ENCODE measurements at regions not wholly inside any gene's neighbourhood (a gene's known extent, or its start where the extent isn't known, plus 50 kb on each side); places are given as distances from the start of the nearest gene placed in this dataset.

GRCh38 chr13:81199956-81200355 lies 859.0 kb upstream of the SPRY2 start:
- H3K4me3 ChIP-seq, result no peak overlapping the region
- no peak overlapping the region for H3K27ac ChIP-seq
- ATAC-seq (no peak), DNase-seq (no peak)
- intact Hi-C loops (cut with DNase I), result no loop called here
- H3K9me3 ChIP-seq, result no peaks in the 10 kb centered on the region
- no peaks in the 10 kb centered on the region for H3K36me3 ChIP-seq (ENCODE audit: insufficient read depth in 1 of 2, low read depth in 1 of 2)
- no peak for TF ChIP-seq CTCF (IDR thresholded peaks at IDR 0.05)
- H3K27me3 ChIP-seq (ENCODE audit: insufficient read depth in 3 of 3, low read length in 2 of 3), result no peaks in the 10 kb centered on the region
- H3K4me1 ChIP-seq, result no peaks in the 10 kb centered on the region
- 54 to 63% (median 58%) methylated on average over 4 of the region's 4 CpGs for WGBS, 3 donors

GRCh38 chr13:81197966-81198365 lies 857.0 kb upstream of the SPRY2 start:
- H3K36me3 ChIP-seq (ENCODE audit: insufficient read depth in 1 of 2, low read depth in 1 of 2), result no peaks in the 10 kb centered on the region
- no peak overlapping the region for H3K27ac ChIP-seq
- H3K4me1 ChIP-seq, result no peaks in the 10 kb centered on the region
- H3K9me3 ChIP-seq, result no peaks in the 10 kb centered on the region
- WGBS, 3 donors, result 56 to 60% (median 56%) methylated on average over 3 of the region's 3 CpGs
- H3K27me3 ChIP-seq (ENCODE audit: insufficient read depth in 3 of 3, low read length in 2 of 3), result no peaks in the 10 kb centered on the region
- TF ChIP-seq CTCF (IDR thresholded peaks at IDR 0.05), result no peak
- DNase-seq, result no peak
- intact Hi-C loops (cut with DNase I), result no loop called here
- H3K4me3 ChIP-seq, result no peak overlapping the region
- no peak for ATAC-seq

GRCh38 chr13:81197483-81197882 lies 856.6 kb upstream of the SPRY2 start:
- intact Hi-C loops (cut with DNase I), result no loop called here

GRCh38 chr13:81194362-81194761 lies 853.4 kb upstream of the SPRY2 start:
- H3K4me3 ChIP-seq, result no peak overlapping the region
- no peak overlapping the region for H3K27ac ChIP-seq
- H3K4me1 ChIP-seq, result no peaks in the 10 kb centered on the region
- intact Hi-C loops (cut with DNase I), result no loop called here
- H3K36me3 ChIP-seq (ENCODE audit: insufficient read depth in 1 of 2, low read depth in 1 of 2), result no peaks in the 10 kb centered on the region
- no peak for ATAC-seq
- H3K27me3 ChIP-seq (ENCODE audit: insufficient read depth in 3 of 3, low read length in 2 of 3), result no peaks in the 10 kb centered on the region
- no peak for DNase-seq
- no peaks in the 10 kb centered on the region for H3K9me3 ChIP-seq
- no peak for TF ChIP-seq CTCF (IDR thresholded peaks at IDR 0.05)

More at GRCh38 chr13:81197483-81197882, 856.6 kb upstream of the SPRY2 start:
- Histone ChIP-seq H3K27ac (no peak overlapping the region), H3K4me1 (no peaks in the 10 kb centered on the region), H3K36me3 (ENCODE audit: insufficient read depth in 1 of 2, low read depth in 1 of 2) (no peaks in the 10 kb centered on the region), H3K9me3 (no peaks in the 10 kb centered on the region), H3K4me3 (no peak overlapping the region), H3K27me3 (ENCODE audit: insufficient read depth in 3 of 3, low read length in 2 of 3) (no peaks in the 10 kb centered on the region)
- WGBS, 3 donors, result 14 to 61% (median 28%) methylated on average over 1 of the region's 1 CpG
- ATAC-seq (no peak), DNase-seq (no peak)
- TF ChIP-seq CTCF (IDR thresholded peaks at IDR 0.05), result no peak

GRCh38 chr13:81184556-81185265 lies 843.8 kb upstream of the SPRY2 start:
- no peak for TF ChIP-seq CTCF (IDR thresholded peaks at IDR 0.05)

More at GRCh38 chr13:81184556-81185265, 843.8 kb upstream of the SPRY2 start:
- Histone ChIP-seq H3K9me3 (no peaks in the 10 kb centered on the region), H3K4me1 (no peaks in the 10 kb centered on the region), H3K36me3 (ENCODE audit: insufficient read depth in 1 of 2, low read depth in 1 of 2) (no peaks in the 10 kb centered on the region), H3K4me3 (no peak overlapping the region), H3K27ac (no peak overlapping the region), H3K27me3 (ENCODE audit: insufficient read depth in 3 of 3, low read length in 2 of 3) (no peaks in the 10 kb centered on the region)
- ATAC-seq (no peak), DNase-seq (no peak)
- WGBS, 3 donors, result 83 to 86% (median 86%) methylated on average over 3 of the region's 3 CpGs
- intact Hi-C loops (cut with DNase I), result no loop called here
